ENCODE measurements at regions not wholly inside any gene's neighbourhood (a gene's known extent, or its start where the extent isn't known, plus 50 kb on each side); places are given as distances from the start of the nearest gene placed in this dataset.
A peak's percentile ranks its signal among the peaks of the same experiment; 100 is the strongest.

GRCh38 chr19:32022044-32022640 is 323.3 kb upstream of the ZNF507 start:
- TF ChIP-seq ZFP3 (CRISPR knock-in tag; IDR thresholded peaks at IDR 0.05): no peak
- TF ChIP-seq RARB (CRISPR knock-in tag; IDR thresholded peaks at IDR 0.05): no peak
- no peak for TF ChIP-seq POU6F1 (CRISPR knock-in tag; IDR thresholded peaks at IDR 0.05; ENCODE audit: borderline replicate concordance, low read depth)
- no peak for TF ChIP-seq GLIS3 (CRISPR knock-in tag; IDR thresholded peaks at IDR 0.05)
- ATAC-seq: no peak

GRCh38 chr19:32022731-32023563 is 322.5 kb upstream of the ZNF507 start:
- no peak for ATAC-seq
- TF ChIP-seq ISL1 (CRISPR knock-in tag; IDR thresholded peaks at IDR 0.05): no peak
- no peak for TF ChIP-seq POU6F1 (CRISPR knock-in tag; IDR thresholded peaks at IDR 0.05; ENCODE audit: borderline replicate concordance, low read depth)
- peak; percentile 91; the same call in 1 of the 2 replicates for TF ChIP-seq TCF4 (CRISPR knock-in tag; IDR thresholded peaks at IDR 0.05; ENCODE audit: borderline replicate concordance)

GRCh38 chr19:32023564-32023832 is 321.9 kb upstream of the ZNF507 start:
- ATAC-seq: no peak
- TF ChIP-seq ZNF565 (CRISPR knock-in tag; conservative IDR thresholded peaks at IDR 0.05; ENCODE audit: low read depth) (0 out of 2 replicates have a peak, but pooled peaks have one; percentile 23), ZC3H10 (CRISPR knock-in tag; IDR thresholded peaks at IDR 0.05) (no peak)

GRCh38 chr19:32029235-32029634 is 316.2 kb upstream of the ZNF507 start:
- TF ChIP-seq TSHZ2 (CRISPR knock-in tag; IDR thresholded peaks at IDR 0.05): no peak
- no peak for ATAC-seq

- ATAC-seq: no peak
- TF ChIP-seq ZC3H10 (CRISPR knock-in tag; IDR thresholded peaks at IDR 0.05) (no peak), OSR1 (CRISPR knock-in tag; IDR thresholded peaks at IDR 0.05) (no peak), CSDC2 (CRISPR knock-in tag; IDR thresholded peaks at IDR 0.05) (no peak), SNAI2 (CRISPR knock-in tag; IDR thresholded peaks at IDR 0.05) (no peak)
These were observed 312.8 kb upstream of the ZNF507 start for GRCh38 chr19:32032561-32032960.

GRCh38 chr19:32035626-32036025 is 309.8 kb upstream of the ZNF507 start:
- no peak for TF ChIP-seq POU6F1 (CRISPR knock-in tag; IDR thresholded peaks at IDR 0.05; ENCODE audit: borderline replicate concordance, low read depth)
- TF ChIP-seq SNAI2 (CRISPR knock-in tag; IDR thresholded peaks at IDR 0.05): no peak
- no peak for TF ChIP-seq ZFP3 (CRISPR knock-in tag; IDR thresholded peaks at IDR 0.05)
- no peak for TF ChIP-seq RARB (CRISPR knock-in tag; IDR thresholded peaks at IDR 0.05)
- ATAC-seq: no peak
